Fibroblast of skin of right quadriceps (primary cell): ENCODE measurements at regions not wholly inside any gene's neighbourhood (a gene's known extent, or its start where the extent isn't known, plus 50 kb on each side); places are given as distances from the start of the nearest gene placed in this dataset.

Source experiments
- DNase-seq: peaks from one replicate; pipeline ENCODE4 v3.0.0-alpha.2; 2013

DNA sequence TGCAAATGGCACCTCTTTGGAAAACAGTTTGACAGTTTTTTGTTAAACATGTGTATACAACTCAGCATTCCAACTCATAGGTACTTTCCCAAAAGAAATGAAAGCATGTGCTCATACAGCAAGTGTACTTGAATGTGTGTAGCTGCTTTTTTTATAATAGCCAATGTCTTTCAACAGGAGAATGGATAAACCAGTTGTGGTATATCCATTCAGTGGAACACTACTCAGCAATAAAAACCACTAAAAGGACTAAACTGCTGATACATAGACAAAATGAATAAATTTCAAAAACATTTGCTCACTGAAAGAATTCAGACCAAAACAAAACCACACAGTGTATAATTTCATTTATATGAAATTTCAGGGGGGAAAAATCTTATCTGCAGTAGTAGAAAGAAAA is 267.3 kb downstream of the NR2F1-AS1 start:
- no peak for DNase-seq

DNA sequence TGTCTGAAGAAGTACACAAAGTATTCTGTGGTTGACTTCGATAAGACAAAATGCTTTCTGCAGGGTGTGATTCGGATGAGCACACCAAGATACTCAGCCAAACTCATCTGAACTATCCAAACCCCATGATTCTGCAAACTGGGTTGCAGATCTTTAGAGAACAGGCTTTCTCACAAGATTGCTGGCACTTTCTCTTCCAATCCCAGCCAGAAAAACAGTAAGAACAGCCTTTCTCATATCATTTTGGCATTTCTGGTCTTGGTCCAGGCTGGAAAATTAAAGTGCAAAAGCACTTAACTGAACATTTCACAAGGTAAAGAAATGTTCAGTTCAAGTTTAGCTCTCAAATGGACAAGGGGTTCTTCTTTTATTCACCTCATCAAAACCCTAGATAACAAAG is 269.1 kb downstream of the NR2F1-AS1 start:
- DNase-seq: no peak

DNA sequence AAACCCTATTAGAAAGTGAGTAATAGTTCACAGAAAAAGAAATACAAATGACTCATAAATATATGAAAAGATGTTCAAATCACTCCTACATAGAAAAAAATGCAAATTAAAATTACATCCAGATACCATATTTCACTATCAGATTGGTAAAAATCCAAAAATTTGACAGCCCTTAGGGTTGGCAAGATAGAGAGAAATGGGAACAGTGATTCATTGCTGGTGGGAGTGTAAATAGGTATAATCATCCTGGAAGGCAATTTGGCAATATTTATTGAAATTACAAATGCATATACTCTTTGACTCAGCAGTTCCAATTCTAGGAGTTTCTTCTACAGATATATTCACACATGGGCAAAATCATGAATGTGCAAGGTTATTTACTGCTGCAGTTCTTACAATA is 273.5 kb downstream of the NR2F1-AS1 start:
- DNase-seq: peak; percentile 73

DNA sequence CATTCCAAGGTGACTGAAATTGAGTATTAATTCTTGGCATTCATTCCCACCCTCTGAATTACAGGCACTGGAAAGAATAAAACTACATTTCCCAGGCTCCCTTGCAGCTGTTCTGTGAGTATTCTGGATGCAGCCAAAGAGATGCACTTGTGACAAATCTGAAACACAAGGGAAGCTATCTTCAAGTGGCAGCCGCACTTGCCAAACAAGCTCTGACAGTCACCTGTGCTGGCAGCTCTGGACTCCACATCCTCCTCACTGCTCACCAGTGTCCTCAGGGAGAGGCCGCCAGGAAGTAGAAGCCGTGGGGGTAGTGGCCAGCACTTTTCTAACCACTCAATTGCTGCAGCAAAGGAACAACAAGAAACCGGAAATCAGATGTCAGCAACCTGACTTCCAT is 275.0 kb downstream of the NR2F1-AS1 start:
- DNase-seq: no peak

DNA sequence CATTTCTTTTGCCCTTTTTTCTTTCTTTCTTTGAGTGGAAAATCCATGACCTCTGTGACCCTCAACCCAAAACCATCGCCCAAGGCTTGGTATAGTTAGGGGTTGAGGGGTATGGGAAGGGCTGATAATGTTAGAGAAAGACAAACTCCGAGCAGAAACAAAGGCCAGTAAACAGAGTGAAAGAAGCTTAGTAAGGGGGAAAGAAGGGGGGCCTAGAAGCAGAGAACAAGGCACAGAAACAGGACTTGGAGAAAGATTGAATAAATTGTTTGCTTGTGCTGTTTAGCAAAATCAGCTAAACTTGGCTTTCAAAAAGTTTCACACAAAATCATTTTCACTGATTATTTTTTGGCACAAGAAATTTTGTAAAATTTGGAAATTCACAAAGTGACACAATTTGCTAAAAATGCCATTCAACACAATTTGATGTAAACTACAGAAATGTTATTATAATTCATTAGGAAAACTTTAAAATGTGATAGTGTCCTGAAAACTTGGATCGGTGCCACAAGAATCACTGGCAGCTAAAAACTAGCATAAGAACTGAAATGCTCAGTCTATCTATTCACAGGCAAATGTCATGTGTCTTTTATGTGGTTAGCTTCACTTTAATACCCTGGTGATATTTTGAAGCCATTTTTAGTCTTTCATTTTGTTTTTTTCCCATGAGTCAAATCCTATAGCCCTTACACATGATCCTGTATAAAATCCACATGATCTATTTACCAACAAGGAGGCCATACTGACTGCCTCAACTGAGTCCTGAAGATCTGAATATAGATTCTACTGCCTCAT is 276.4 kb downstream of the NR2F1-AS1 start:
- DNase-seq: no peak

DNA sequence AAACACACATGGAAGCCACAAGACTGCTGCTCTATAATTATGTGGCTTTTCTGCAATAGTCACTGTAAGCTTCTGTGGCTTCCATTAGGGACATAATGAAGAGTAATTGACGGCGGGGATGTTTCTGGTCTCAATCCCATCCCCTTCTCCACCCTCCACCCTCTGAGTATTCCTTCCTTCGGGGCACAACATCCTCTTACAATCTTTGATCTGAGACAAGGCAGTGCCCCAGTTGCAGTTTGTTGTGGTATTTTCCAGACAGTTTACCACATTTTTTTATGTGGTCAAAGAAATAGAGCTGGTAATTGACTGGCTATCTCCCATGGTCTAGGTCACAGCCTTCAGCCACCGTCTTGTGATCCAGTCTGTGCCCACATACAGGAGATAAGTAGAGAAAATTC is 277.7 kb downstream of the NR2F1-AS1 start:
- DNase-seq: no peak

DNA sequence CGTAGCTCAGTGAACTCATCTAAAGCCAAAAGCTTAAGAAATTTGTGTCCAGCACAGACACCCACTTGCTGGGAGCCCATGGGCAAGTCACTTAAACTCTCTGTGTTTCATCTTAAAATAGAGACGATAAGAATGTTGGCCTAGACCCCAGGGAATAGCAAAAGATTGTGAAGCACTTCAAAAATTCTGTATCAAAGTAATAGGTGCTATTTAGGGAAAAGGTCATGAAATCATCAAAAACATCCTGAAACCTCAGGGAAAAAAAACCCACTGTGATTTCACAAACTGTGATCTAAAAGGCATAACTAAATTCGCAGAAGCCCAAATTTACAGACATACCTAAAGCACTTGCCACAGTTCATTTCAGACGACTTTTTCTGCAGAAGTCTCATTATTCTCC is 278.3 kb downstream of the NR2F1-AS1 start:
- no peak for DNase-seq

DNA sequence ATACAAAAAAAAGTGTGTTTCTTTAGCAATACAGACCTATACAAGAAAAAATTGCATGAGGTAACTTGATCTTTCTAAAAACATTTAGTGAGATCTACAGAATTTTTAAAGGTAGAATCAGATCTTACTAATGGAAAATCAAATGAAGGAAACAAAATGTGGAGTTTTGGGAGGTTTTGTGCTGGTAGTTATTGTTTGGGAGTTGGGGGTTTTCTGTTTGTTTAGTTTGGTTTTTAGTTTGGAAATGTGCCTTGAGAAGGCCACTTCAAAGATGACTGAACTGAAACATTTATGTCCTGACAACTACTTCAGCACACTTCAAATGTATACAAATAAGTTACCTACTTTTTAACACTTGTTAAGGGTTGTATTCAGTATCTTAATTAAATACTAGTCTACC is 280.1 kb downstream of the NR2F1-AS1 start:
- DNase-seq: no peak

DNA sequence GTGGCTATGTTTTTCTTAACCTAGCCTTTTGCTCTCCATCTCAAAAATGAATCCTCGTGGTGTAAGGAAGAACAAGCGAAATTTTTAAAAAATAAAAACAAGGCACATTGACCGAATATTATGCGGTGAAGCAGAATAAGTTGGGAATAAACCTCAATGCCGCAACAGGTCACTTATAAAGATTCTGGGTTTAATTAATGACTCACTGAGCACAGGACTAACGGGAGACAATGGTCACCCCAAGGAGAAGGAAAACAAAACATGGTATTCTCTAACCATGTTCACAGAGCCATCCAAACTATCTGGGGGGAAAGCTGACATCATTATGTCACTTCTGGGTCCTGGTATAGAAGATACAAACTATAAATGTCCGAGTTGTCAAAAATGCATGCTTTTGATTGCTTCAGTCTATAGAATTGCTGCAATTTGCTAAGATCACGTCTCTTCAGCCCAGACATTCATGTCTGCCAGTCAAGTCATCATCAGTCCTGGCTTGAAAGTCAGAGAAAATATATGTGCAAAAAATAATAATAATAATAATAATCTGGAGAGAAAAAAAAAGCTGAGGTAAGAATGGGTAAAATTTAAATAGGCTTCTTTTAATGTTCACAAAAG is 280.6 kb downstream of the NR2F1-AS1 start:
- DNase-seq: no peak

DNA sequence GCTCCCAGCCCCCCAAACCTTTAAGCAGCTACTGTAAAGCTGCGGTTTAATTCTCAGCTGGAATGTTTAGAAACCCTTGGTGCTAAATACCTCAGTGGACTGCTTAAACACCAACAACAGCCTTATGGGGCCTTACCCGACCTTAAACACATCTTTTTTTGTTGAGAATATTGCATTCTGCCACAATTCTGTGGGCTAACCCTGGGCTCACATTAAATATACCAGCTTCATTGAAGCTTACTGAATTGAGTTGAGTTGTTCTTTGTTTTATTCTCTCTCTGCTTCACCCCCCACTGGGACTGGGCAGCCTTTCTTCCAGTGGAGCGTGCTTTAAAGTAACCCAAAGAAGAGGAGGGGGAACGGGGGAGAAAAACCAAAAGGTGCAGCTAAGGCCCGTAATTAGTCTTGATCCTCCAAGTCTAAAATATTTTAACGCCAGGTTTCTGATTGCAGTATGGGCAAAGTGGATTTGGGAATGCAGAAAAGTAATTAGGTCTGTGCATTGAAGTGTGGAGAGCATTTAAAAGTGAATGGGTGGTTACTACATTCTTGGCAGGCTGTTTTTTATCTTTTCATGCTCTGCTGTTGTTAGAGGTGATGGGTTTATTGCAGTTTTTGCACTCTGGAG is 281.2 kb downstream of the NR2F1-AS1 start:
- DNase-seq: no peak

DNA sequence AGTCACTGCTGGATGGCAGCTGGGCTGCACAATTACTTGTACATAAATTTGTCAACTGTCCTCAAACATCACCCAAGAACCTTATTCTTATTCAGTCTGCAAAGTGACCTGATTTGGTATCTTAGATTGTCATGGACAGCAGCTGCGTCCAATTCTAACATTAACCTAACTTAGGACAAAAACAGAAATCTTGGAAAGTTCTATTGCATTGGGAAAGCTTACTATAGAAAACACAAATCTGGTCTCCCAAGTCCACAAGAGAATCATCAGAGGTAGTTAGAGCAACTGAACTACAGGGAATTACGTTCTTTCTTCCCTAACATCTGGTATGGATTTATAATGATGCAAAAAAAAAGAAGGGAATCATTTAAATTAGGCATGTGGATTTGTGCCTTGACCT is 283.9 kb downstream of the NR2F1-AS1 start:
- DNase-seq: no peak

DNA sequence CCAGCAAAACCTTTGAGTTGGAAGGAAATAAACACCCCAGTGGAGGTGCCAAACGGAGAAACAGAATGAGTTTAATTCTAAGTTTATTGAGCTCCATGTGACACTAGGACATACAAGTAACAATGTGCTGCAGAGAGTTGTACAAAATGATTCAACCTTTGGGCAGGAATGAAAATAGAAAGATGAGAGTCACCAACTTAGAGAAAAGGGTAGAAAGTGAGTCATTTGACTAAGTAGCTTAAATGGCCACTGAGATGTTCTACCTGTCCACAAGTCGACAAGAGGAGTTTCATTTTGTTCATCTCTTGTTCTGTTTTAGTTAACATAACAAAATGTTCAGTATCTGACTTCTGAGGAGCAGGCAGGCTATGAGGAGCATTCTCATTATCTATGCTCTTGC is 284.7 kb downstream of the NR2F1-AS1 start:
- DNase-seq: no peak

DNA sequence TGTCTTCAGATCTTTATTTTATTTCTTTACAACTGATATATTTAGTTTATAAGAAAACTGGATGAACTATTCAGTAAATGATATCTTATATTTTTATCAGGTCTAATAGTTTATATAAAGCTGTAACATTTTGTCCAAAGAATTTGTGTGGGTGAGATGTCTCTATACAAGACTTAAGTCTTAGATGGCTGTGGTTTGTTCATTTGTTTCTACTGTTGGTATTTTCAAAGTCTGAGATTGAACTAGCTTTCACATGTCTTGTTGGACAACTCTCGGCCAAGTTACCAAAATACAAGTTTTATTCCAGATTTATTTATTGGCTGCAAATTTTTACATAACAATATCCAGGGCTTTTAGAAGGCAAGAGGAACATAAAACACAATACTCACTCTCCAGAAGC is 286.0 kb downstream of the NR2F1-AS1 start:
- DNase-seq: no peak

DNA sequence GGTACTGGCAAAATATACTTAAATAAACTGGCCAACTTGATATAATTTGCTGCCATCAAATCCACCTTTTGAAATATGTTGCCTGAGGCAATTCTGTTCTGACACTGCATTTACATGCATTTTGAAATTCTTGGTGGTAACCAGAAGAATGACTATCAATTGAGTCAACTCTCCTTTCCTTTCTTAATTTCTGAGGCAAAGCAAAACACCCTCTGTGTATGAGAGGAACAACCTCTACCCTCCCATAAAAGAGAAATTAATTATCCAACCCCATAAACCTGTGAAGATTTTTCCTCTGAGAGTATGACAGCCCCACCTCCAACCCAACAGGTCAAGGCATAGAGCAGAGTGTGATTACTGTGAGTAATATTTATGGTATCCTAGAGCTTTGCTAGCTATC is 286.8 kb downstream of the NR2F1-AS1 start:
- peak; percentile 32 for DNase-seq

DNA sequence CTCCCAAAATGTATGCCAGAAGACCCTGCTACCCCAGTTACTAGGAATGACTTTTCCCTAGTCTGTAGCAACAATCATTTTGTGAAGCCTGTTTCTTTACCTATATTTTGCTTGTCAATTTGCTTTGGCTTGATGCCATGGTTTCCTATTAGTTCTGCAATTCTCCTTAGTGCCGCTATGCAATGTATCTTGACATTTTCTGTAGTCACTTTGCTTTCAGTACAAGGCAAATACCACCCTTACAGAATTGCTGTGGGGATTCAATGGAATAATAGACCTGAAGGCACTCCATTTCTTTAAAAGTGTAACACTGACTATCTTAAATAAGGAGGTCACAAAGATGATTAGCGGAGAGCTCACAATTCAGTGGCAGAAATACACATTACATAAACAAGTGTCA is 291.1 kb downstream of the NR2F1-AS1 start:
- no peak for DNase-seq

DNA sequence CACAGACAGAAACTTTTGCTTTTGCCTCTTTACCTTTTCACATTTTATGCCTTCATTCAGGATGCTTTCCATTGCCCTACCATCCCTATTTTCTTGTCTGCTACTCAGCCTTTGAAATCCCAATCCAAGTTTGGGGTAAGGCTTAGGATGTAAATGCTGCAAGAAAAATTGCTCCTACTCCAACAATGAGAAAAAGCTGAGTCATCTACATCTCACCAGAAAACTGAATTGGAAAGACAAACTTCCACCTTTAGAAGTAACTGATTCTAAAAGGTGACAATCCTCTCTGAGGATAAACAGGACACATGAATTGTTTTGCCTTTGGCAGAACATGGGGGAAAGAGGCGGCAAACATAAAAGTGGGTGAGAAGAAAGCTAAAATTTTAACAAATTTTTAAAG is 295.6 kb downstream of the NR2F1-AS1 start:
- DNase-seq: no peak

DNA sequence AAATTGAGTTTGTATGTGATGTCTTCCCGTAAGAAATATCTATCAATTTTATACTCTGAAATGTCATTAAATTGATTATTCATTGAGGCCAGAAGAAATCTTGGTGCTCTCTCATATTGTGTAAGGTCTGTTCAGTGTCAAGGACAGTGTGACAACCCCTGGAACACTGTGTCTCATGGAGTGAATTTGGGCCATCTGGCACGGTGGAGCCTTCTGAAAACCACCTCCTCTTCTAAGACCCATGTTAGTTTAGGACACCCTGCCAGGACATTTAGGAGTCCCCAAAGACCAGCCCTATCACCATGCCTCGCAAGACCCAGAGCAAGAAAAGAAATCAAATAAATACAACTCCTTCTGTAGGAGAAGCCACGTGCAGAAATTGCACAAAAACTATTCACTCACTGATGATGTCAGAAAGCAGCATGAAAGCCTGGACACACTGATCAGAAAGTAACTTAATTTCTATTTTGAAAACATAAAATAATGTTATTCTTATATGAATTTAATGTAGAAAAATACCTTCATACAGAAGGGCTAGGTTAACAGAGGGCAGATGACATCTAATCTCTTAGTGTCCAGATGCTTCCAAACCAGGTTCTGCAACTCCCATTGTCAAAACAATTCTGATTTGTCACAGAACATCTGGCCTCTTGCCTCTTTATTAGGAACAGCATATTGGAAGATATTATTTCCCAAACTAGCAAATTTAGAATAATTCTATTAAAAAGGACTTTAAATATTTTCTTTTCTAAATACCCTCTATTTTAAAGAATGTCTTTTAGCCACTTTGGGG is 298.8 kb downstream of the NR2F1-AS1 start:
- no peak for DNase-seq

DNA sequence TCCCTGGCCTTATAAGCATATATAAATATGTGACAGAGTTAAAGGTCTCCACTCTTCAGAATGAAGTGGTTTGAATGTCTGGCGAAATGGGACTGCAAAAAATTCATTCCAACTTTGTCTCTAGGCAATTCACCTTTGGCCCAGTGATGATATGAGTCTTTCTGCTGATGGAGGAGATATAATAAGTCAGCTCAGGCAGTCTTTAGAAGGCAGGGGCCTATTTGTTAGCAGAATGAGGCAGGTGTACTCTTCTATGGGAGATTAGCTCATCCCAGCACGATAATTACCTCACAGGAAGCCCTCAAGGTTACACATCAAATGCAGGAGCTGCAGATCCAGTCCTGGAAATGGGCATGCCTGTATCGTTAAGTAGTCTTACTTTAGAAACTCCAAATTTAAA is 300.5 kb downstream of the NR2F1-AS1 start:
- no peak for DNase-seq

DNA sequence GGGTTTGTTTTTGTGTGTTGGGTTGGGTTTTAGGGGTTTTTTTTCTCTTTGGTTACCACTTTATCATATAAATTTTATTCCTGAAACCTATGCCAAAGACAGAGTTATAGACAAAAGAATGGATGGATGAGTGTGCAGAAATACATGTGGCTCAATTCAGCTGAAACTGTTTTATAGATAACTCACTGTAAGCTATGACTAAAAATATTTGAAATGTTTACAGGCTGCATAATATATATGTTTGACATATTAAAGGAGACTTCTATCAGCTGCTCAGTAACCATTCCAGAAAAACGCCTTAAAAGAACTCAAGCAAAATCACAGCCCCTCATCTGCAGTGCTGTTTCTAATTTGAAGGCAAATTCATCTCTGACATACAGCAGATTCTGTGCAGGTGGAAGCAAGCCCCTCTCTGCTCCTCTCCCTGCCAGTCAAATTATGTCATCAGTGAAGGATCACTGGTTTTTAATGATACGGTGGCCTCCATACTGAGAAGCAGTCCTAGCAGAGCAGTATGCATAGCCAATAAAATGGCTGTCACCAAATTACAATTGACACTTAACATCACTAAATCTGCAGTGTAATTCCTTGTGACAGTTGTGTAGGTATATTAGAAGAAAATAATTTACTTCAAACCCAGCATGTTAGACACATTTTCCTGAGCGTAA is 301.6 kb downstream of the NR2F1-AS1 start:
- DNase-seq: peak; percentile 47

DNA sequence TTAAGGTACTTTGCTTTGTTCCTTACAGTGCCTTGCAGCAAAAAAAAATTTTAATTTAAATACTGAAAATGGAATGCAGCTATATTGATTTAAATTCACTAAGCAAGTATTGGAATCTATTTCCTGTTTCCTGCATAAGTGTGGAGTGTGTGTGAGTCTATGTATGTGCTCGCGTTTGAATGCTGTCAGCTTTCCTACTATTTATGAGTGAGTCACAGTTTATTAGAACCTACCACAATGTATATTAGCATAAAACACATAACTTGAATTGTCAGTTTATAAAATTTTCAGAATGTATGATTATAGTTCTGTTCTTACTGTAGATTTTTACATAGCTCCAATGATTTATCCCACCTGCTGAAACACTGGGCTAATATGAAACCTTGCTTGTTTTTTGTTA is 302.1 kb downstream of the NR2F1-AS1 start:
- peak; percentile 44 for DNase-seq

DNA sequence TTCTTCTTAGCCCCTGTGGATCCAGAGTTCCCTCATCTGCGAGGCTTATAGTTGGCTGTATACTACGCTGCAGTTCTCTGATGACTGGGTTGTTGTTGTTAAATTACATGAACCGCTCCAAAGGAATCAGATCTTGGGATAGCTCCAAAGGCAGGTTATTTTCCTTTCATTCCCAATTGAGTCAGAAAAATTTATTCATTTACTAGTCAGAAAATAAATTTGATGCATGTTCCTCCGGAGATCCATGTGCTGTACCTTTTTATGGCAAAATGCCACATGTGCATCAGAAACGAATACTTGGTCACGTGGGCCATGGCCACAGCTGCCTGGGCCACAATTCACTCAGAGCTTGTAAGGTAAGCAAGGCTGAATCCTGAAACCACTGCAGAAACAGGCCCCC is 304.0 kb downstream of the NR2F1-AS1 start:
- peak; percentile 23 for DNase-seq

DNA sequence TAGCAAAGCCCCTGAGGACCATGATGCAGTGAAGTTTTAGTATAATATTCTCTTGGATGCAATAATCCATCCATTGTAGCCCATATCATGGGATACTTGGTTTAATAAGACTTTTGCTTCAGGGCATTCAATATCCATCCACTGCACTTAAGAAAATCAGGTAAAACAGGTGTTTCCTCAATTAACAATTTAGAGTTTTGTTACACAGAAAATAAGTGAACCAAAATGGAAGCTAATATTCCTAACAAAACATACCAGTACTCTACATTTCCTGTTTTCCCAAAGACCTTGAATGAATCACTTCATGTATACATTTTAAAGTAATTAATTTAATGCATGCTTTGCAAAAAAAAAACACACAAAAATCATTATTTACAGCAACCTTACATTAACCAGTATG is 305.6 kb downstream of the NR2F1-AS1 start:
- DNase-seq: no peak

DNA sequence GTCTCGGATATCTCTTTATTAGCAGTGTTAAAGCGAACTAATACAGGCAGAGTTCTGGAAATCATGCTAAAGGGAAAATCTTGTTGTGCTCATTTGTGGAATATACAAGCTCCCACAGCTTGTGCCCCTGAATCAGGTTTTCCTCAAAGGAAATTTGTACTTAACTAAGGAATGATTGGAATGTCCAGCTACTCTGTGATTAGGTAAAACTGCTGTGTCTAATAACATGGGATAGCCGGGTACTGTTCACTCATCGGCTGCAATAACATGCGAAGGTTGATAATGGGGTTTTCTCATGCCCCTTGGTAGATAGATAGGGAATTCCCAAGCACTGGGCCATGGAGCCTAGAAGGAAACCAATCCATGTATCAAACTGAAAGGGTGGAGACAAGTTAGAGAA is 306.7 kb downstream of the NR2F1-AS1 start:
- peak; percentile 45 for DNase-seq
